GM18502 (cell line): ENCODE measurements at regions not wholly inside any gene's neighbourhood (a gene's known extent, or its start where the extent isn't known, plus 50 kb on each side); places are given as distances from the start of the nearest gene placed in this dataset.

Experiments used
- ATAC-seq: cut with Tn5 transposase; IDR thresholded peaks from one replicate; pipeline ENCODE4 v1.9.1; 2021; ENCODE audit warnings: mild to moderate bottlenecking; ENCODE audit not compliant: unreplicated experiment, poor library complexity

- ATAC-seq = no peak
Measured at GRCh38 chr2:145020139-145020538, 500.2 kb upstream of the ZEB2 start.

DNA sequence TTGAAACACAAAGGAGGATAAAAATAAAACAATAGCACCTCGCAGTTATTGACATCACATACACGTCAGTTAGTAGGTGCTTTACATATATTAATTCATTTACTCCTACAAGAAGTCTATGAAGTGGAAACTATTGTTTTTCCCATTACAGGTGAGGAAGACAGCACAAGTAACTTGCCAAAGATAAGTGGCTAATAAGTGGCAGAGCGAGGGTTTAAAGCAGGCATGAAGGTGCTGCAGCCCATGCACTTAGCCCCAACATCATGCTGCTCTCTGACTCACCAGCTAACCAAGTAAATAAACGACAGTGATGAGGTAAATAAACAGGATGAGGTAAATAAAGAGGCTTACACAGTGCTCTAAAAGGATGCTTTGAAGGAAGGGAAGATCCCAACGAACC is 498.6 kb upstream of the ZEB2 start:
- ATAC-seq = no peak

DNA sequence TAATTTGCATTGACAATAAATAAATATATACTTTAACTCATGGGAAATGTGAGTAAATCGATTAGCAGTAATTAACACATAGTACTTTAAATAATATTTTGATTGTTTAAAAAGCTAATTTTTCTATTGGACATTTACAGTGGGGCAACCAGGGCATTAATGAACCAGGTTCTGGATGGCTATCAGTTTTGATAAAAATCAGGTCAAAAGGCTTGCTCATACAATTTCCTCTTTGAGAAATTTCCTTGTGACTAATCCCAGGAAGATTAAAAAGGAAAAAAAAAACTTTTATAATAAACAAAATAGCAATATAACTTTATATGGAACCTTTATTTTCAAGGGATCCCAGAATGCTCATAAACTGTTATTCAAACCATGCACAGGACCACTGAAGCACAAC is 497.2 kb upstream of the ZEB2 start:
- no peak for ATAC-seq

DNA sequence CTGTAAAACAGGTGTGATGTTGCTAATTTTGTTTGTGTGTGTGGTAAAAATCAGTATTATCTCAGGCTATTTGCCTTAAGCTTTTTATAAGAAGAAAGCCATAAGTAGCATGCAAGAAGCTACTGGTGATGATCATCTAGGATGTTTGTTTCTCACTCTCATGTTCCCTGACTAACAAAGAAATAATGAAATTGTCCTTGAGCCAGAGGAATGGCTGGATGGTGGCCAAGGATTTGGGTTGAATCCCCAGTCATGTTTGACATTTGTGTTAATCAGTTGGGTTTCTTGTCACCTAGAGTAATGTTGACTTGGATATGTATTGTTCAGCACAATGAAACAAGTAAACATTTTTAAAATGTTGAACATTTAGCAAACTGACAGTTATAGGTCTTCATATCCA is 496.8 kb upstream of the ZEB2 start:
- ATAC-seq = no peak

GRCh38 chr2:145015561-145015960 is 495.6 kb upstream of the ZEB2 start:
- no peak for ATAC-seq

GRCh38 chr2:145012806-145013205 is 492.9 kb upstream of the ZEB2 start:
- ATAC-seq = no peak

DNA sequence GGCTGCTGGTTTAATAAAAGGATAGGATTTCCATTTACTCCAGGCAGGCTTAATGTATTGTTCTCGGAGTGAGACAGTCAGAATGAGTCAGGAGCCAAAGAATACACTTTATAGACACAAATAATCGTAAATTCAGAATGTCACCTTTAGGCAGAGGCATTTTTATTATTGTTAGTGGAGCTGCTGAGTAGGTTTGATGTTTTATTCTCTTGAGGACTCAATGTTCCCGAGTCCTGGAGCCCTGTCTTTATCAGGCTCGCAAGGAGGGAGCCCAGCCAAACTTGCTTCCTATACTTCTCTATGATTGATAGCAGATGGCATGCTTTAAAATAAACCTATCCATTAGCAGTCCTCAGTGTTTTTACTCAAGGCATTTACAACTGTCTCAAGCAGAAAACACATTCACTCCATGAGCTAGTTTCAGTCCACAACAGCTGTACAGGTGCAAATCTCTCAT is 492.3 kb upstream of the ZEB2 start:
- ATAC-seq = no peak

- no peak for ATAC-seq
Measured at GRCh38 chr2:145010635-145011034, 490.7 kb upstream of the ZEB2 start.

GRCh38 chr2:145007960-145008263 is 488.0 kb upstream of the ZEB2 start:
- ATAC-seq = no peak

DNA sequence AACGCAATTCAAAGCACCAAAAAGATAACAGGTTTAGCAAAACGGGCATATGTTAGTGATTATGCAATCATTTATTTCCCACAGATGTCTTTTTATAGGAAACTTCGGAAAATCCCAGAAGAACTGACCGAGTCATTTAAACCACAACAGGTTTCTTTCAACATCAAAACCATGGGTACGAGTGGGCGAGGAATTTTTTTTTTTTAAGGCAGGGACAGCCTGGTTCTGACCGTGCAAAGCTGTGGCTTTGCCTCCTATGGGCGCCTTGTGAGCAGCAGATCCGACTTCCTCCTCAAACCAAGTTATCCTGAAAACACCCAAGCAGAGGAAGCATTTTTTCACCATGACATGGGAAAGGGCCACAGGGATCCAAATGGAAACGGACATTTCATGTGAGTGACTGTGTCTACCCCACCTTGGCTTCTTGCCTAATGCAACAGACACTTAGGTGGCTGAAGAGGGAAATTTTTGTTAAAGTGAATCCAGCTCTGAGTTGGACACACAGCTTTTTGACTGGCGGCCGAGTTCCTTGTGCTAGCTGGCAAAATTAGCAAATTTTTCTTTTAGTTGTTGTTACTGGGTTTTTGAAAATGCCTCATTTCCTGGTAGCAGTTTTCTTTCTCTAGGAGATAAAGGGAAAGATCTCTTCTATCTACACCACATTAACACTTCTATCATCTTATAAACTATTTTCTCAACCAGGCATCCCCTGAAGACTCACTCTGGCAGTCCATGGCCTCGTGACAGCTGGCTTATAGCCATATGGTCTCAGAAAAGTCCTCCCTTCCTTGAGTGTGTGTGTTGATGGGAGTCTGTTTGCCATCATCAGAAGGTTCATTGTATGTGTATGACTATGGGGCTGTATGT is 487.4 kb upstream of the ZEB2 start:
- ATAC-seq = no peak

DNA sequence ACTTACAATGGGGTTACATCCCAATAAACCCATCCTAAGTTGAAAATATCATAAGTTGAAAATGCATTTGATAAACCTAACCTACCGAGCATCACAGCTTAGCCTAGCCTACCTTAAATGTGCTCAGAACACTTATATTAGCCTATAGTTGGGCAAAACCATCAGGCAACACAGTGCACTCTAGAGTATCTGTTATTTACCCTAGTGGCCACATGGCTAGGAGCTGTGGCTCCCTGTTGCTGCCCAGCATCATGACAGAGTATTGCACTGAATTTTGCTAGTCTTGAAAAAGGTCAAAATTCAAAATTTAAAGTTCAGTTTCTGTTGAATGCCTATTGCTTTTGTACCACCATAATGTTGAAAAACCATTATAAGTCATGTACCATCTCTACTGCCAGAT is 482.7 kb upstream of the ZEB2 start:
- ATAC-seq = no peak

DNA sequence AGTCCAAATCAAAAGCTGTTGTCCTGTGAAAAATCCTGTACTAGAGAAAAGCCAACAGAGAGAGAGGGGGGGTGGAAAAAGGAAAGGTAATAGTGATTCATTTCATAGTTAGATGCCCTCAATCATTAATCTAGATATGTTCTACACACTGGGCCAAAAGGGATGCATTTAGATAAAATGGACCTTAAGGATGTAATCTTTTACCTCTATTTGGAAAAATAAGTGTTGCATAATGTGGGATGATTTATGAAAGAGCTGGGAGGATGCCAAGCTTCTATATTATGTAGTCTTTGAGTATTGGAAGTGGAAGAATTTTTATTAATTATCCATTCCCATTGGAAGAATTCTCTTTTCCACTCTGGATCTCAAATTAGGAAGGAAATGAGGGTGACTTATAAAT is 480.5 kb upstream of the ZEB2 start:
- ATAC-seq = no peak

DNA sequence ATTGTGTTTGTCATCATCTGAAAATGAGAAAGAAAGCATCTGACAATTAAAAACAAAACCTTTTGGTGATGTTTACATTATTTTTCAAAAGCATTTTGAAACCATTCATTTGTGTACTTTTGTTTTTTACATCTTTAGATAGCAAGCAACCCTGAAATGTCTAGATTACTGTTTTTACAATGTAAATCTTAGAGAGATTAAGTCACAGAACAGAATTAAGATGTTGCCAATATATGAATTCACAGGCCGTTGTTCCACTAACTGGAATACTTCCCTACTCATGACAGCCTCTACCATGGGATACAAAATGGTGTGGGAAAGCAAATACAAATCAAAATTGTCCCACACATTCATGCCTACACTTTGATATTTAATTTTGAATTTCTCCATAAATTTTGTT is 480.0 kb upstream of the ZEB2 start:
- ATAC-seq = no peak

DNA sequence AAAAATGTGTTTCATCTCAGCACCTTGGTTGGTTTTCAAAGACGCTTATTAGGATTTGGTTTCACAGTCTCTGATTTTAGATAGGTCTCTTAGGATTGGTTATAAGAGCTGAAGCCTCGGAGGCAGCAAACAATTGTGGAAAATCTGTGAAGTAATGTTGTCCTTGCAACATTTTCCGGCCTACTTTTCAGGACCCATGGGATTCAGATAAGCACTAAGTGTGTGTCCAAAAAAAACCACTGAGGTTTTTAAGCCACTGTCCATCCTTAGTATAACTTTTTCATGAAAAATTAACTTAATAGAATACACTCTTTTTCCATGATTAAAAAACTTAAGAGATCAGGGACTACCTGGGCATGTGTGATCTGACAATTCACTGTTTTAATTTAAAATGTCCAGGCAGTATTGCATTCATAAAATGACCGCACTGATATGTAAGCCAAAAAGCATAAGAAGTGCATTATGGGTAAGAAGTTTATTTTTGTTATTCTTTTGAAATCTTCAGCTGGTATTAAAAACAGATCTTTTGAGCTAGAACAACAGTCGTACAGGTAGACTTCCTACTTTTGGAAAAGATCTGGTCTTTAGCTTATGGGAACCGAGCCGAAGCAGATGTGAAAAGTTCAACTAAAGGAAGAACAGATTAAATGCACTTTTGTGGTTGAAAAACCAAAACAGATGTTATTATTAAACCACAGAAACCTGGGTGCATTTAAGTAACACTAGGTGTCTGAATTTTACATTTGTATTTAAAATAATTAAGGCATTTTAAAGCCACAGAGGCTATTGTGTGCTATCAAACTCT is 479.4 kb upstream of the ZEB2 start:
- ATAC-seq = no peak

GRCh38 chr2:144998435-144998834 is 478.5 kb upstream of the ZEB2 start:
- no peak for ATAC-seq

DNA sequence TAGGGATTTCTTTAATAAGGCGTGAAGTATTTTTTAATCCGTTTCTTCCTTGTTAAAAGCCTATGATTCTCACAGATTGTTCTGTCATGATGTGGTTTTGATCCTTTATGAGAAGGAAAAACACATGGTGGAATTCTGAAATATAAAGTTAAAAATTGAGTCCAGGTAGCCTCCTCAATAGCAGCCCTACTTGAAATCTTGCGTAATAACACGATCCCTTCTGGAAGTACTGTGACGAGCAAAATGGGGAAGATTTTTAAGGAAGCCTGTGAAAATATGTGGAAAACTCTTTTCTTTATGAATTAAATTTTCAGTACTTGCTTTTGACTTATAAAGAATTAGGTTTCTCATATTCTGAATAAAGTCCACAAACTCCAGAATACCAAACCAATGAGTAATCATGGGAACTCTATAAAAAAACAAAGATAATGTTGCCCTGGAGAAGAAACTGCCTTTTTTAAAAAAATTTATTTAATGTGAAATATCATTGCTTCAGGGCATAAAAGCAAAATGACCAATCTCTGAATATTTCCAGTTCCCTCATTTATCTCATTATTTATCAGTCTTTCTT is 476.4 kb upstream of the ZEB2 start:
- no peak for ATAC-seq

GRCh38 chr2:144995482-144995881 is 475.6 kb upstream of the ZEB2 start:
- ATAC-seq = no peak

GRCh38 chr2:144990661-144991060 is 470.7 kb upstream of the ZEB2 start:
- no peak for ATAC-seq

GRCh38 chr2:144989579-144990270 is 469.8 kb upstream of the ZEB2 start:
- ATAC-seq = no peak

GRCh38 chr2:144988591-144988990 is 468.7 kb upstream of the ZEB2 start:
- ATAC-seq = no peak

- ATAC-seq = no peak
Measured at GRCh38 chr2:144986691-144987090, 466.8 kb upstream of the ZEB2 start.
